ENCODE measurements at regions not wholly inside any gene's neighbourhood (a gene's known extent, or its start where the extent isn't known, plus 50 kb on each side); places are given as distances from the start of the nearest gene placed in this dataset.

GRCh38 chr16:73978407-73978784 lies 318.2 kb upstream of the PSMD7 start:
- TF ChIP-seq CTCF (IDR thresholded peaks at IDR 0.05; ENCODE audit: insufficient read depth, missing control alignments), result no peak
- DNase-seq (ENCODE audit: insufficient read length, low spot score) (no peak), FAIRE-seq (no peak)

- FAIRE-seq, result no peak
Measured at GRCh38 chr16:73976644-73977043, 320.0 kb upstream of the PSMD7 start.

GRCh38 chr16:73973174-73973573 lies 323.4 kb upstream of the PSMD7 start:
- TF ChIP-seq CTCF (IDR thresholded peaks at IDR 0.05; ENCODE audit: insufficient read depth, missing control alignments), result no peak
- DNase-seq (ENCODE audit: insufficient read length, low spot score) (no peak), FAIRE-seq (no peak)

More at GRCh38 chr16:73976644-73977043, 320.0 kb upstream of the PSMD7 start:
- no peak for TF ChIP-seq CTCF (IDR thresholded peaks at IDR 0.05; ENCODE audit: insufficient read depth, missing control alignments)
- no peak for DNase-seq (ENCODE audit: insufficient read length, low spot score)

- TF ChIP-seq CTCF (IDR thresholded peaks at IDR 0.05; ENCODE audit: insufficient read depth, missing control alignments), result no peak
- FAIRE-seq (no peak), DNase-seq (ENCODE audit: insufficient read length, low spot score) (no peak)
Measured at GRCh38 chr16:73966851-73967250, 329.8 kb upstream of the PSMD7 start.

- no peak for DNase-seq (ENCODE audit: insufficient read length, low spot score)
- no peak for TF ChIP-seq CTCF (IDR thresholded peaks at IDR 0.05; ENCODE audit: insufficient read depth, missing control alignments)
- FAIRE-seq, result no peak
Measured at GRCh38 chr16:73965591-73965990, 331.0 kb upstream of the PSMD7 start.

GRCh38 chr16:73956587-73957494 lies 339.8 kb upstream of the PSMD7 start:
- FAIRE-seq, result no peak
- no peak for DNase-seq (ENCODE audit: insufficient read length, low spot score)

More at GRCh38 chr16:73956587-73957494, 339.8 kb upstream of the PSMD7 start:
- TF ChIP-seq CTCF (IDR thresholded peaks at IDR 0.05; ENCODE audit: insufficient read depth, missing control alignments), result peak; percentile 92
